Adipocyte (in vitro differentiated cells): ENCODE measurements at regions not wholly inside any gene's neighbourhood (a gene's known extent, or its start where the extent isn't known, plus 50 kb on each side); places are given as distances from the start of the nearest gene placed in this dataset.

Experiments used
- DNase-seq: peaks from one replicate; pipeline ENCODE4 v3.0.0-alpha.2; 2015; ENCODE audit warnings: low read depth
- H3K27me3 ChIP-seq: replicated peaks from 2 replicates; pipeline ENCODE4 v1.7.0; 2013; ENCODE audit warnings: mild to moderate bottlenecking, low read length, moderate library complexity; ENCODE audit not compliant: control insufficient read depth, insufficient read depth
- H3K36me3 ChIP-seq: 2 replicates; pipeline ENCODE4 v1.7.0; 2013; ENCODE audit warnings: low read length, mild to moderate bottlenecking, moderate library complexity; ENCODE audit not compliant: control insufficient read depth, insufficient read depth, severe bottlenecking
- H3K4me1 ChIP-seq: 2 replicates; pipeline ENCODE4 v1.7.0; 2013; ENCODE audit warnings: mild to moderate bottlenecking, low read length, moderate library complexity; ENCODE audit not compliant: control insufficient read depth, insufficient read depth
- H3K4me3 ChIP-seq: 2 replicates; pipeline ENCODE4 v1.7.0; 2013; ENCODE audit warnings: mild to moderate bottlenecking, low read length, moderate library complexity
- H3K9ac ChIP-seq: 2 replicates; pipeline ENCODE4 v1.7.0; 2013; ENCODE audit warnings: mild to moderate bottlenecking, low read length, moderate library complexity
- H3K9me3 ChIP-seq: 2 replicates; pipeline ENCODE4 v1.7.0; 2013; ENCODE audit warnings: mild to moderate bottlenecking, low read length, moderate library complexity; ENCODE audit not compliant: control insufficient read depth

GRCh38 chr6:134722200-134722870 is 227.6 kb downstream of the ALDH8A1 start:
- H3K4me3 ChIP-seq, result no peak overlapping the region
- peak; percentile 81 for DNase-seq
- no peak overlapping the region for H3K9ac ChIP-seq
- no peaks in the 10 kb centered on the region for H3K36me3 ChIP-seq
- H3K27me3 ChIP-seq, result no peaks in the 10 kb centered on the region
- peaks cover 40% of the 10 kb centered on the region for H3K4me1 ChIP-seq
- H3K9me3 ChIP-seq, result no peaks in the 10 kb centered on the region

- no peaks in the 10 kb centered on the region for H3K36me3 ChIP-seq
- no peak overlapping the region for H3K4me3 ChIP-seq
- no peaks in the 10 kb centered on the region for H3K9me3 ChIP-seq
- no peak for DNase-seq
- no peaks in the 10 kb centered on the region for H3K27me3 ChIP-seq
- no peak overlapping the region for H3K9ac ChIP-seq
- peaks cover 40% of the 10 kb centered on the region for H3K4me1 ChIP-seq
Measured at GRCh38 chr6:134721060-134721405, 228.9 kb downstream of the ALDH8A1 start.

GRCh38 chr6:134720353-134721059 is 229.4 kb downstream of the ALDH8A1 start:
- Histone ChIP-seq H3K4me1 (peaks cover 40% of the 10 kb centered on the region), H3K36me3 (no peaks in the 10 kb centered on the region), H3K9ac (peak overlapping the region; percentile 37), H3K9me3 (no peaks in the 10 kb centered on the region), H3K4me3 (no peak overlapping the region), H3K27me3 (no peaks in the 10 kb centered on the region)
- no peak for DNase-seq

GRCh38 chr6:134719911-134720310 is 230.0 kb downstream of the ALDH8A1 start:
- H3K9ac ChIP-seq, result peak overlapping the region; percentile 37
- H3K4me1 ChIP-seq, result peaks cover 40% of the 10 kb centered on the region
- peak; percentile 49 for DNase-seq
- no peaks in the 10 kb centered on the region for H3K36me3 ChIP-seq
- no peak overlapping the region for H3K4me3 ChIP-seq
- no peaks in the 10 kb centered on the region for H3K27me3 ChIP-seq
- H3K9me3 ChIP-seq, result no peaks in the 10 kb centered on the region

- no peak for DNase-seq
- no peak overlapping the region for H3K9ac ChIP-seq
Measured at GRCh38 chr6:134719286-134719685, 230.6 kb downstream of the ALDH8A1 start.

GRCh38 chr6:134714679-134715078 is 235.2 kb downstream of the ALDH8A1 start:
- Histone ChIP-seq H3K4me1 (peaks cover 7% of the 10 kb centered on the region), H3K36me3 (no peaks in the 10 kb centered on the region), H3K9ac (no peak overlapping the region), H3K4me3 (no peak overlapping the region), H3K9me3 (no peaks in the 10 kb centered on the region), H3K27me3 (no peaks in the 10 kb centered on the region)
- DNase-seq, result no peak

More at GRCh38 chr6:134719286-134719685, 230.6 kb downstream of the ALDH8A1 start:
- H3K9me3 ChIP-seq, result no peaks in the 10 kb centered on the region
- no peaks in the 10 kb centered on the region for H3K36me3 ChIP-seq
- no peaks in the 10 kb centered on the region for H3K27me3 ChIP-seq
- no peak overlapping the region for H3K4me3 ChIP-seq
- peaks cover 40% of the 10 kb centered on the region for H3K4me1 ChIP-seq

GRCh38 chr6:134714113-134714512 is 235.8 kb downstream of the ALDH8A1 start:
- H3K27me3 ChIP-seq, result no peaks in the 10 kb centered on the region

GRCh38 chr6:134712311-134712710 is 237.6 kb downstream of the ALDH8A1 start:
- Histone ChIP-seq H3K36me3 (no peaks in the 10 kb centered on the region), H3K9me3 (no peaks in the 10 kb centered on the region), H3K4me1 (no peaks in the 10 kb centered on the region), H3K4me3 (no peak overlapping the region), H3K27me3 (no peaks in the 10 kb centered on the region), H3K9ac (no peak overlapping the region)
- no peak for DNase-seq

More at GRCh38 chr6:134714113-134714512, 235.8 kb downstream of the ALDH8A1 start:
- no peak overlapping the region for H3K9ac ChIP-seq
- no peak for DNase-seq
- no peak overlapping the region for H3K4me3 ChIP-seq
- H3K9me3 ChIP-seq, result no peaks in the 10 kb centered on the region
- H3K4me1 ChIP-seq, result peaks cover under 1% of the 10 kb centered on the region
- H3K36me3 ChIP-seq, result no peaks in the 10 kb centered on the region

GRCh38 chr6:134708079-134708478 is 241.8 kb downstream of the ALDH8A1 start:
- H3K36me3 ChIP-seq, result no peaks in the 10 kb centered on the region
- H3K9me3 ChIP-seq, result no peaks in the 10 kb centered on the region
- H3K9ac ChIP-seq, result no peak overlapping the region
- no peak overlapping the region for H3K4me3 ChIP-seq
- H3K27me3 ChIP-seq, result no peaks in the 10 kb centered on the region
- peak; percentile 49 for DNase-seq
- no peaks in the 10 kb centered on the region for H3K4me1 ChIP-seq

- no peaks in the 10 kb centered on the region for H3K27me3 ChIP-seq
- no peaks in the 10 kb centered on the region for H3K9me3 ChIP-seq
- no peak overlapping the region for H3K9ac ChIP-seq
- no peaks in the 10 kb centered on the region for H3K4me1 ChIP-seq
- H3K36me3 ChIP-seq, result no peaks in the 10 kb centered on the region
- no peak overlapping the region for H3K4me3 ChIP-seq
- peak; percentile 29 for DNase-seq
Measured at GRCh38 chr6:134707342-134708031, 242.4 kb downstream of the ALDH8A1 start.

- no peak overlapping the region for H3K4me3 ChIP-seq
- H3K9me3 ChIP-seq, result no peaks in the 10 kb centered on the region
- H3K4me1 ChIP-seq, result no peaks in the 10 kb centered on the region
- no peaks in the 10 kb centered on the region for H3K27me3 ChIP-seq
- no peak overlapping the region for H3K9ac ChIP-seq
- no peaks in the 10 kb centered on the region for H3K36me3 ChIP-seq
- DNase-seq, result no peak
Measured at GRCh38 chr6:134706806-134707205, 243.1 kb downstream of the ALDH8A1 start.
